ENCODE measurements at regions not wholly inside any gene's neighbourhood (a gene's known extent, or its start where the extent isn't known, plus 50 kb on each side); places are given as distances from the start of the nearest gene placed in this dataset.
"Not testable (repeated sequence)": the region's sequence is repeated elsewhere in the genome, so short reads cannot be mapped to it uniquely, and the experiment has no call there.

DNA sequence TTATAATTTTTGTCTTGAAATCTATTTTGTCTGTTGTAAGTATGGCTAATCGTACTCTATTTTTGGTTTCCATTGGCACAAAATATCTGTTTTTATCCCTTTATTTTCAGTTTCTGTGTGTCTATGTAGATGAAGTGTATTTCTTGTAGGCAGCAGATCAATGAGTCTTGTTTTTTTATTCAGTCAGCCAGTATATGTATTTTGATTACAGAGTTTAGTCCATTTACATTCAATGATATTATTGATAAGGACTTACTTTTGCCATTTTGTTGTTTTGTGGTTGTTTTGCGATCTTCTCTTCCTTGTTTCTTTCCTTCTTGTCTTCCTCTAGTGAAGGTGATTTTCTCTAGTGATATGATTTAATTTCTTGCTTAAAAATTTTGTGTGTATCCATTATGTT is 336.3 kb upstream of the SPRY2 start (continued):
- TF ChIP-seq ZNF462 (CRISPR knock-in tag; IDR thresholded peaks at IDR 0.05) (no peak), EZH2 (IDR thresholded peaks at IDR 0.05; ENCODE audit: low read depth, unreplicated experiment) (no peak), ETS1 (IDR thresholded peaks at IDR 0.05) (no peak), ZNF114 (CRISPR knock-in tag; IDR thresholded peaks at IDR 0.05) (no peak), EZH2phosphoT487 (IDR thresholded peaks at IDR 0.05; ENCODE audit: unreplicated experiment) (no peak)

GRCh38 chr13:80675442-80675841 is 334.5 kb upstream of the SPRY2 start:
- not testable (repeated sequence) for H3K4me2 ChIP-seq; H3K4me1 ChIP-seq (ENCODE audit: insufficient read depth); H3K27ac ChIP-seq (ENCODE audit: low read depth); H3K36me3 Mint-ChIP-seq (ENCODE audit: low read depth); DNase-seq (ENCODE audit: low spot score); H3F3A ChIP-seq (replicated peaks; ENCODE audit: low read depth); H3K4me3 Mint-ChIP-seq; H4K20me1 ChIP-seq (replicated peaks; ENCODE audit: insufficient read depth); ATAC-seq; H3K27me3 ChIP-seq (ENCODE audit: insufficient read depth); H3K27ac Mint-ChIP-seq; H3K36me3 ChIP-seq (ENCODE audit: insufficient read depth); H2AFZ ChIP-seq; H3K4me1 Mint-ChIP-seq; H3K9me2 ChIP-seq (ENCODE audit: insufficient read depth); H3K27me3 Mint-ChIP-seq (ENCODE audit: insufficient read depth, low read depth, poor library complexity); H3K79me2 ChIP-seq (replicated peaks; ENCODE audit: insufficient read depth); H3K4me3 ChIP-seq
- H3K9me3 Mint-ChIP-seq, result peaks cover 33% of the 10 kb centered on the region
